Vagina (tissue), 2 donors: ENCODE measurements at regions not wholly inside any gene's neighbourhood (a gene's known extent, or its start where the extent isn't known, plus 50 kb on each side); places are given as distances from the start of the nearest gene placed in this dataset.

ENCODE experiments used
- POLR2A ChIP-seq, 2 donors: fragments of 450-650 bp; IDR thresholded peaks; one replicate each; pipeline ENCODE4 v1.6.1; 2017; ENCODE audit warnings: antibody characterized with exemption in 2 of 2, mild to moderate bottlenecking in 2 of 2, moderate library complexity in 2 of 2
- POLR2AphosphoS5 ChIP-seq, 2 donors: sonication (generic); formaldehyde crosslinking; IDR thresholded peaks; one replicate each; pipeline ENCODE4 v1.9.0; 2017; ENCODE audit warnings: antibody characterized with exemption in 2 of 2, mild to moderate bottlenecking in 2 of 2, low read depth in 1 of 2; ENCODE audit not compliant: insufficient read depth in 1 of 2
- TF ChIP-seq, protein P1 (sequence below), 3 experiments: fragments of 450-650 bp in 2 of 3; fragments of 200-600 bp in 1 of 3; sonication (generic) in 1 of 3; IDR thresholded peaks; one replicate each; pipeline ENCODE4 v1.5.1; 2017 to 2019; ENCODE audit warnings: antibody characterized with exemption in 3 of 3, mild to moderate bottlenecking in 2 of 3, moderate library complexity in 2 of 3

DNA sequence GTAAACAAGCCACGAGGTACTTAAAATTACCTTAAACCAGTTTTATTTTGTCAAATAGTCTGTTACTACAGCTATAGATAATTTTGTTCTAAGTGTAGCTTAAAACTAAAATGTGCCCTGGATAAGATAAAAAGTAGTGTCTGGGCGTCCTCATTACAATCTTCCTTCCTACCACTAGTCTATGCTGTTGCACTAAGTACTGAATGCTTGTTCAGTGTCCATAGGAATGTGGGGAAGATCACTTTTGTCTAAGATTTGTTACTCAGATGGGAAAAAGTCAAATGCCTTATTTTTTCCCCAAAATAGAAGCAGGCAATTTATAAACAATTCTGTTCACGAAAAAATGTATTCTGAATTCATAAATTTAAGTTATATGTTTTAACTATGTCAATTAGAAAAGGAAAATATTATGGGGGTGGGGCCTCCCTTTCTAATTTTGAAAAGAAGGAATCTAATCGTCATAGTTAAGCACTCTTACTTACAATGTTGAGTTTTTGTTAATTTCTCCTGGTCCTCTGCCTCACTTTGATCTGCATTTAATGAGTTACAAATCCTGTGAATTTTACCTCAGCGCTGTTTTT lies 140.4 kb upstream of the VRK2 start:
- TF ChIP-seq, protein P1, sequence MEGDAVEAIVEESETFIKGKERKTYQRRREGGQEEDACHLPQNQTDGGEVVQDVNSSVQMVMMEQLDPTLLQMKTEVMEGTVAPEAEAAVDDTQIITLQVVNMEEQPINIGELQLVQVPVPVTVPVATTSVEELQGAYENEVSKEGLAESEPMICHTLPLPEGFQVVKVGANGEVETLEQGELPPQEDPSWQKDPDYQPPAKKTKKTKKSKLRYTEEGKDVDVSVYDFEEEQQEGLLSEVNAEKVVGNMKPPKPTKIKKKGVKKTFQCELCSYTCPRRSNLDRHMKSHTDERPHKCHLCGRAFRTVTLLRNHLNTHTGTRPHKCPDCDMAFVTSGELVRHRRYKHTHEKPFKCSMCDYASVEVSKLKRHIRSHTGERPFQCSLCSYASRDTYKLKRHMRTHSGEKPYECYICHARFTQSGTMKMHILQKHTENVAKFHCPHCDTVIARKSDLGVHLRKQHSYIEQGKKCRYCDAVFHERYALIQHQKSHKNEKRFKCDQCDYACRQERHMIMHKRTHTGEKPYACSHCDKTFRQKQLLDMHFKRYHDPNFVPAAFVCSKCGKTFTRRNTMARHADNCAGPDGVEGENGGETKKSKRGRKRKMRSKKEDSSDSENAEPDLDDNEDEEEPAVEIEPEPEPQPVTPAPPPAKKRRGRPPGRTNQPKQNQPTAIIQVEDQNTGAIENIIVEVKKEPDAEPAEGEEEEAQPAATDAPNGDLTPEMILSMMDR (IDR thresholded peaks at IDR 0.05), result peak; percentile 45 to 69 (median 51)
- no peak for TF ChIP-seq POLR2A (IDR thresholded peaks at IDR 0.05)
- TF ChIP-seq POLR2AphosphoS5 (IDR thresholded peaks at IDR 0.05; ENCODE audit: insufficient read depth in 1 of 2, low read depth in 1 of 2), result no peak
